A549 (cell line): ENCODE measurements at regions not wholly inside any gene's neighbourhood (a gene's known extent, or its start where the extent isn't known, plus 50 kb on each side); places are given as distances from the start of the nearest gene placed in this dataset.

ENCODE experiments used
- ATAC-seq, 2 experiments: fragments of 200-7000 bp in 1 of 2; fragments of >200 bp in 1 of 2; cut with Nextera tagmentation in 1 of 2; cut with Tn5 transposase in 1 of 2; 3 replicates each; pipeline versions ENCODE4 v1.8.0 to v1.9.1; 2018 to 2020; ENCODE audit warnings: mild to moderate bottlenecking in 1 of 2, moderate library complexity in 1 of 2
- CTCF ChIA-PET: fragments of 300-600 bp; sonication (Branson Sonifier 250); formaldehyde crosslinking; extraction: SDS; loops from one replicate; lab custom pipeline; 2021; ENCODE audit warnings: antibody characterized with exemption, inconsistent platforms; lab: Yijun Ruan, JAX
- POLR2A ChIA-PET: fragments of 350-600 bp; formaldehyde crosslinking; extraction: SDS; loops from one replicate; lab custom pipeline; 2021; ENCODE audit warnings: antibody characterized with exemption, inconsistent platforms; lab: Yijun Ruan, JAX
- DNase-seq, 2 experiments: peaks; one replicate each; pipeline versions ENCODE4 v3.0.0 to v3.0.0-alpha.2; 2011 to 2016; ENCODE audit warnings: low read depth in 1 of 2, low spot score in 1 of 2
- FAIRE-seq: peaks from 2 replicates; lab custom pipeline; 2011; peaks lifted over from hg19 to GRCh38; lab: Jason Lieb, UNC
- H3K27ac ChIP-seq, 2 experiments: fragments of >200 bp; sonication (Bioruptor Twin); formaldehyde crosslinking; 3 replicates each; pipeline ENCODE4 v1.5.1; 2016 to 2017
- H3K4me1 ChIP-seq: fragments of >200 bp; sonication (Bioruptor Twin); formaldehyde crosslinking; 3 replicates; pipeline ENCODE4 v1.6.1; 2016
- H3K4me2 ChIP-seq: fragments of >200 bp; sonication (Bioruptor Twin); formaldehyde crosslinking; 3 replicates; pipeline ENCODE4 v1.6.1; 2016
- H3K4me3 ChIP-seq: fragments of >200 bp; sonication (Bioruptor Twin); formaldehyde crosslinking; 3 replicates; pipeline ENCODE4 v1.5.1; 2016
- H3K9me3 ChIP-seq: fragments of >200 bp; sonication (Bioruptor Twin); formaldehyde crosslinking; 3 replicates; pipeline ENCODE4 v1.6.1; 2016
- CEBPB ChIP-seq, 2 experiments: fragments of >200 bp in 1 of 2; sonication (Bioruptor Twin) in 1 of 2; formaldehyde crosslinking in 1 of 2; IDR thresholded peaks; 2 replicates each; pipeline ENCODE4 v1.6.1; 2012 to 2016
- CHD4 ChIP-seq: fragments of 200-600 bp; sonication (generic); IDR thresholded peaks from 2 replicates; pipeline ENCODE4 v1.6.1; 2016; ENCODE audit warnings: antibody characterized with exemption, mild to moderate bottlenecking, borderline replicate concordance
- EHF ChIP-seq: fragments of 250-450 bp; sonication (Bioruptor Pico); IDR thresholded peaks from 2 replicates; pipeline ENCODE4 v1.5.0; 2020; ENCODE audit warnings: mild to moderate bottlenecking
- ESRRA ChIP-seq: fragments of 150-350 bp; IDR thresholded peaks from 2 replicates; pipeline ENCODE4 v1.6.1; 2014; ENCODE audit warnings: mild to moderate bottlenecking, low read length, borderline replicate concordance
- GATA3 ChIP-seq: IDR thresholded peaks from 2 replicates; pipeline ENCODE4 v1.6.1; 2012; ENCODE audit warnings: borderline replicate concordance
- HES2 ChIP-seq: fragments of >200 bp; sonication (Bioruptor Twin); formaldehyde crosslinking; IDR thresholded peaks from 2 replicates; pipeline ENCODE4 v1.6.1; 2016
- HMGXB4 ChIP-seq: fragments of 250-450 bp; sonication (Bioruptor Pico); IDR thresholded peaks from 2 replicates; pipeline ENCODE4 v1.5.0; 2021; ENCODE audit warnings: mild to moderate bottlenecking, moderate library complexity, borderline replicate concordance
- HOXB5 ChIP-seq: fragments of 250-450 bp; sonication (Bioruptor Pico); IDR thresholded peaks from 2 replicates; pipeline ENCODE4 v1.5.0; 2020; ENCODE audit warnings: mild to moderate bottlenecking, moderate library complexity
- JUN ChIP-seq, 2 experiments: fragments of >200 bp; sonication (Bioruptor Twin); formaldehyde crosslinking; IDR thresholded peaks; 2 replicates in 1 of 2; 3 replicates in 1 of 2; pipeline ENCODE4 v1.6.1; 2016 to 2017
- KDM5A ChIP-seq: fragments of 200-600 bp; sonication (generic); IDR thresholded peaks from 2 replicates; pipeline ENCODE4 v1.6.1; 2016; ENCODE audit warnings: antibody characterized with exemption, mild to moderate bottlenecking
- MYC ChIP-seq: IDR thresholded peaks from 2 replicates; pipeline ENCODE4 v1.6.1; 2012; ENCODE audit warnings: mild to moderate bottlenecking, inconsistent platforms, low read length, improper control_type of control experiment, borderline replicate concordance
- PBX3 ChIP-seq: IDR thresholded peaks from 2 replicates; pipeline ENCODE4 v1.6.1; 2012
- PHF8 ChIP-seq: fragments of 200-600 bp; sonication (generic); IDR thresholded peaks from 2 replicates; pipeline ENCODE4 v1.6.1; 2016; ENCODE audit warnings: low read depth, mild to moderate bottlenecking, antibody characterized with exemption, moderate library complexity, borderline replicate concordance
- REST ChIP-seq: fragments of 200-600 bp; sonication (generic); IDR thresholded peaks from 2 replicates; pipeline ENCODE4 v1.6.1; 2016; ENCODE audit warnings: antibody characterized with exemption, mild to moderate bottlenecking, moderate library complexity
- SREBF2 ChIP-seq: fragments of 450-650 bp; IDR thresholded peaks from 2 replicates; pipeline ENCODE4 v1.6.1; 2014; ENCODE audit warnings: mild to moderate bottlenecking, moderate library complexity
- ZC3H11A ChIP-seq: fragments of 450-650 bp; IDR thresholded peaks from 2 replicates; pipeline ENCODE4 v1.6.1; 2014; ENCODE audit warnings: antibody characterized with exemption, mild to moderate bottlenecking
- ZSCAN20 ChIP-seq: fragments of 250-450 bp; sonication (Bioruptor Pico); IDR thresholded peaks from 2 replicates; pipeline ENCODE4 v1.8.0; 2022; ENCODE audit warnings: mild to moderate bottlenecking, moderate library complexity
- WGBS: methylation state at CpG from one replicate; pipeline ENCODE4 v1.1.6; 2017; ENCODE audit errors: missing lambda C conversion rate; 5-methylcytosine and 5-hydroxymethylcytosine counted together

GRCh38 chr6:14920276-14920675 lies 325.6 kb upstream of the JARID2 start:
- no peaks in the 10 kb centered on the region for H3K4me1 ChIP-seq
- FAIRE-seq = no peak
- CTCF ChIA-PET = interaction anchor here (0.9 kb wide), 1 partner anchor 9 kb away, joined by 3 read pairs; no protein-coding TSS in a partner anchor
- TF ChIP-seq HOXB5 (CRISPR knock-in tag) = no peak
- no peak for ATAC-seq
- no peaks in the 10 kb centered on the region for H3K9me3 ChIP-seq
- no peak overlapping the region for H3K4me3 ChIP-seq
- no peak overlapping the region for H3K4me2 ChIP-seq
- no peak overlapping the region for H3K27ac ChIP-seq
- no peak for DNase-seq
- POLR2A ChIA-PET = no interaction called here
- WGBS = 78% methylated on average over 2 of the region's 2 CpGs

GRCh38 chr6:14921170-14921569 lies 324.7 kb upstream of the JARID2 start:
- no peak overlapping the region for H3K27ac ChIP-seq
- no peaks in the 10 kb centered on the region for H3K9me3 ChIP-seq
- FAIRE-seq (no peak), DNase-seq (no peak), ATAC-seq (no peak)
- no peak overlapping the region for H3K4me2 ChIP-seq
- WGBS = 95% methylated on average over 8 of the region's 11 CpGs
- no peaks in the 10 kb centered on the region for H3K4me1 ChIP-seq
- TF ChIP-seq KDM5A = no peak
- TF ChIP-seq GATA3 = no peak
- TF ChIP-seq CHD4 = no peak
- TF ChIP-seq JUN (IDR thresholded peaks at IDR 0.05) = no peak
- TF ChIP-seq PBX3 = no peak
- no peak for TF ChIP-seq ESRRA
- POLR2A ChIA-PET = no interaction called here
- CTCF ChIA-PET = no interaction called here
- H3K4me3 ChIP-seq = no peak overlapping the region

- no peak for ATAC-seq
- no peak for DNase-seq
- no peak for FAIRE-seq
- Histone ChIP-seq H3K4me2 (no peak overlapping the region), H3K4me3 (no peak overlapping the region), H3K9me3 (no peaks in the 10 kb centered on the region), H3K27ac (no peak overlapping the region), H3K4me1 (no peaks in the 10 kb centered on the region)
- ChIA-PET POLR2A (no interaction called here), CTCF (interaction anchor here (0.6 kb wide), 1 partner anchor 189 kb away, joined by 3 read pairs; no protein-coding TSS in a partner anchor)
- no peak for TF ChIP-seq HMGXB4 (CRISPR knock-in tag)
- TF ChIP-seq MYC = no peak
- TF ChIP-seq CEBPB (IDR thresholded peaks at IDR 0.05) = no peak
- TF ChIP-seq ZC3H11A = no peak
- TF ChIP-seq ZSCAN20 (CRISPR knock-in tag) = no peak
- no peak for TF ChIP-seq ESRRA
- no peak for TF ChIP-seq HOXB5 (CRISPR knock-in tag)
- no peak for TF ChIP-seq PHF8
- no peak for TF ChIP-seq SREBF2
- TF ChIP-seq EHF (CRISPR knock-in tag) = no peak
- TF ChIP-seq HES2 = no peak
- TF ChIP-seq REST = no peak
- WGBS = 84% methylated on average over 14 of the region's 15 CpGs
These were observed 323.8 kb upstream of the JARID2 start for GRCh38 chr6:14921878-14922671.
